ENCODE measurements at regions not wholly inside any gene's neighbourhood (a gene's known extent, or its start where the extent isn't known, plus 50 kb on each side); places are given as distances from the start of the nearest gene placed in this dataset.

- Histone ChIP-seq H3K4me1 (peaks cover 0 to 31% (median 0%) of the 10 kb centered on the region in 12 donors), H3K9me3 (no peaks in the 10 kb centered on the region), H3K27me3 (no peaks in the 10 kb centered on the region), H3K27ac (no peak overlapping the region), H3K4me3 (no peak overlapping the region), H3K36me3 (no peaks in the 10 kb centered on the region)
- intact Hi-C loops (cut with DNase I) = no loop called here
- DNase-seq = no peak
- no peak for TF ChIP-seq CTCF (IDR thresholded peaks at IDR 0.05)
- no peak for TF ChIP-seq POLR2A (IDR thresholded peaks at IDR 0.05)
- WGBS, 4 donors = 76 to 81% (median 80%) methylated on average over 4 of the region's 4 CpGs
- no peak for ATAC-seq
Measured at GRCh38 chr5:42878550-42878949, 66.9 kb upstream of the SELENOP start.

GRCh38 chr5:42878041-42878440, 66.3 kb upstream of the SELENOP start:
- no peak for DNase-seq
- no peak overlapping the region for H3K4me3 ChIP-seq
- no peak for TF ChIP-seq CTCF (IDR thresholded peaks at IDR 0.05)
- no peak for TF ChIP-seq POLR2A (IDR thresholded peaks at IDR 0.05)
- no peak overlapping the region for H3K27ac ChIP-seq
- ATAC-seq = no peak
- intact Hi-C loops (cut with DNase I) = no loop called here
- H3K9me3 ChIP-seq = no peaks in the 10 kb centered on the region
- no peaks in the 10 kb centered on the region for H3K36me3 ChIP-seq
- H3K4me1 ChIP-seq = peaks cover 0 to 31% (median 0%) of the 10 kb centered on the region in 12 donors
- no peaks in the 10 kb centered on the region for H3K27me3 ChIP-seq

- ATAC-seq (no peak), DNase-seq (no peak)
- TF ChIP-seq POLR2A (IDR thresholded peaks at IDR 0.05) = no peak
- no peak for TF ChIP-seq CTCF (IDR thresholded peaks at IDR 0.05)
- intact Hi-C loops (cut with DNase I) = no loop called here
- no peaks in the 10 kb centered on the region for H3K36me3 ChIP-seq
- H3K27me3 ChIP-seq = no peaks in the 10 kb centered on the region
- no peak overlapping the region for H3K27ac ChIP-seq
- H3K4me1 ChIP-seq = peaks cover 0 to 31% (median 0%) of the 10 kb centered on the region in 12 donors
- WGBS, 4 donors = 77 to 83% (median 78%) methylated on average over 2 of the region's 2 CpGs
- H3K4me3 ChIP-seq = no peak overlapping the region
- no peaks in the 10 kb centered on the region for H3K9me3 ChIP-seq
Measured at GRCh38 chr5:42877431-42877830, 65.7 kb upstream of the SELENOP start.

GRCh38 chr5:42876375-42876844, 64.7 kb upstream of the SELENOP start:
- peak overlapping the region in 5 of 12 donors; percentile 5 to 45 (median 15) for H3K4me3 ChIP-seq
- peak in 1 of 4 donors; percentile 24 for ATAC-seq
- peak overlapping the region in 1 of 12 donors; percentile 11 for H3K27ac ChIP-seq

More at GRCh38 chr5:42876375-42876844, 64.7 kb upstream of the SELENOP start:
- Histone ChIP-seq H3K36me3 (no peaks in the 10 kb centered on the region), H3K4me1 (peaks cover 0 to 29% (median 0%) of the 10 kb centered on the region in 12 donors), H3K9me3 (no peaks in the 10 kb centered on the region), H3K27me3 (no peaks in the 10 kb centered on the region)
- DNase-seq = no peak
- TF ChIP-seq CTCF (IDR thresholded peaks at IDR 0.05) (no peak), POLR2A (IDR thresholded peaks at IDR 0.05) (no peak)
- 43 to 59% (median 48%) methylated on average over 4 of the region's 4 CpGs for WGBS, 4 donors
- intact Hi-C loops (cut with DNase I) = no loop called here
